GM18909 (cell line): ENCODE measurements at regions not wholly inside any gene's neighbourhood (a gene's known extent, or its start where the extent isn't known, plus 50 kb on each side); places are given as distances from the start of the nearest gene placed in this dataset.
A peak's percentile ranks its signal among the peaks of the same experiment; 100 is the strongest.

Experiments used
- ATAC-seq: cut with Tn5 transposase; IDR thresholded peaks from one replicate; pipeline ENCODE4 v1.9.1; 2021; ENCODE audit warnings: mild to moderate bottlenecking; ENCODE audit not compliant: unreplicated experiment, poor library complexity

DNA sequence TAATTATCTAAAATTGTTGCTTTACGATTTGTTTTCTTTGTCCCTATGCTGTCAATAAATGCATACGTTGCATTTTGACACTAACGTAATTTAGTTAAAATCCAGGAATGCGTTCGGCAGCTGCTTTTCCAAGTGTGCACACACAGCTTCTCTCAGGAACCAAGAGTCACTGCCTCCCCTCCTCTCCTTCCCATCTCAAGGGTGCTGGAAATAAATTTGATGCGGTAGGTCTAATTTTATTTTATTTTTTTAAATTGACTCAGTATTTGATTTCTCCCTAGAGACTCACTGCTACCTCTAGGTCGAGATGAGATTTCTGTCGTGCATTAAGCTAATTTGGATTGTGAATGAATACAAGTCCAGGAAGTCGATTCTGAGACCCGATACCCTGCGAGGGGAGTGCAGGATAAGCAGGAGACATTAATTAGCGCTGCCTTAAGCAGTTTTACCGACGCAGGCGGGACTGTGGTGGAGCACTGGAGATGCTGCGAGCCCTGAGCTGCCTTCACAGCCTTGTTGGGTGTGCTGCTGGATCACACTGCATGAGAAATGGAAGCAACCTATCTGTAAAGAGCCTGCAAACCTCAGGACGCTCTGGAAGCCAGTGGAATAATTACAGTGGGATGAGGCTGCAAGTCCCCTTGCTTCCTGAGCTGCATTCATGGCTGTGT is 381.2 kb downstream of the C6orf118 start:
- no peak for ATAC-seq

DNA sequence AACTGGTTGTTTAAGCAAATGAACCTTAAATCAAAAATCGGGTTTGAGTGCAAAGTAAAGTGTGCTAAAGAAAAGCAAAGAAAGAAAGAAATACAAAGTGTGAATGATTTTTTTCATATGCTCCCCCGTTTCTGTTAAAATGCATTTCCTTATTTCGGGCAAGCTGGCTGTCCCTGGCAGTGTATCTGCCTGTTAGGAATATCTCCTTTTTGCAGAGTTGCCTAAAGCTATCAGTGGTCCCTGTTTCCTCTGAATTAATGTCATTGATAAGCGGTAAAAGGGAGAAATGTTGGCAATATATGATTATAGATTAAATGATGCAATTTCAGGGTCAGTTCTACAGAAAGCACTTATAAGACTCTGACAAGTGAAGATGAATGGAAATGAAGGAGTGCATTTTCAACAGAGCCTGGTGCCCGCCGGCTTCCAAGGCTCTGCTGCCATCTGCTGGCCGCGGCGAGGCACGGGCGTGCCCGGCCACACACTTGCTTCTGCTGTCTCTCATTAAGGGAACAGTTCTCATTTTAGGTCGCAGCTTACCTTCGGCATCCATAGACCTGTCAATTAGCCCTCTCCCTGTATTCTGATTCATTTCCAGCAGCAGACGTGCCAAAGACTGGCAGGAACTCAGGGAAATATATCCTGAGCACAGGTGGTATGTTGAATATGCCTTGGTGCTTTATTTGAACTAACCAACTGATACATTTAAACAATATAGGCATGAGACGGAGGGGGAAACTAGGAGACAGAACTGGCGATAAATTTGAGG is 381.9 kb downstream of the C6orf118 start:
- ATAC-seq: peak; percentile 90

DNA sequence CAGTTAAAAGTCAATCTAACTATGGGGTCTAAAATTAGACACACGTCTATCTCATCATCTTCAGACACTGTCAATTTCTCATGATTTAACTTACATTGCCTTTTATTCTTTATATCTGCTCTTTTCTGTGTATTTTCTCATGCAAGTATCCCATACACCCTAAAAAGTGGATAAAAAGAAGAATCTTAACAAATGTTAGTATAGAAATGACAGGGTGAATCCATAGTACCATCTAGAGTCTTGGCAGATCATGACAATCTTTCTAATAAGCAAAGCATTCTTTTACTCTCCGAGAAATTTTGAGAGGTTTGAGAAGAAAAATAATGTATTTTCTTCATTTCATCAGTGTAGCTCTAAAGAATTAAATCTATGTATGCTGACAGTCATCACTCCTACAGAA is 382.7 kb downstream of the C6orf118 start:
- no peak for ATAC-seq

DNA sequence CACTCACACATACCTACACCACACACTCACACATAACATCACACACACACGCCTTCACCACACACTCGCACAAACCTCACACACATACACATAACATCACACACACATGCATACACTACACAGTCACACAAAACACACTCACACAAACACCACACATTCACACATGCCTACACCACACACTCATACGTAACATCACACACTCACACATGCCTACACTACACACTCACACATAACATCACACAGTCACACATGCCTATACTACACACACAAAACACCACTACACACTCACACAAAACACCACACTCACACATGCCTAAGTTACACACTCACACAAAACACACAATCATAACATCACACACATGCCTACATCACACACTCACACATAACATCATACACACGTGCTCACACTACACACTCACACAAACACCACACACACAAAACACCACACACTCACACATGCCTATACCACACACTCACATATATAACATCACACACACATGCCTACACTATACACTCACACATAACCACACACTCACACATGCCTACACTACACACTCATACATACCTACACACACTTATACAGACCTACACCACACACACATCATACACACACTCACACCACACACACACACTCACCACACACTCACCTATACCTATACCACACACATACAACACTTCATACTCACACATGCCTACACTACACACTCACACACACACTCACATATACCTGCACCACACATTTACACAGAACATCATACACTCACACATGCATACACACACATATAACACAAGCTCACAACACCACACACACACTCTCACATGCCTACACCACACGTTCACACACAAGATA is 383.5 kb downstream of the C6orf118 start:
- ATAC-seq: no peak

DNA sequence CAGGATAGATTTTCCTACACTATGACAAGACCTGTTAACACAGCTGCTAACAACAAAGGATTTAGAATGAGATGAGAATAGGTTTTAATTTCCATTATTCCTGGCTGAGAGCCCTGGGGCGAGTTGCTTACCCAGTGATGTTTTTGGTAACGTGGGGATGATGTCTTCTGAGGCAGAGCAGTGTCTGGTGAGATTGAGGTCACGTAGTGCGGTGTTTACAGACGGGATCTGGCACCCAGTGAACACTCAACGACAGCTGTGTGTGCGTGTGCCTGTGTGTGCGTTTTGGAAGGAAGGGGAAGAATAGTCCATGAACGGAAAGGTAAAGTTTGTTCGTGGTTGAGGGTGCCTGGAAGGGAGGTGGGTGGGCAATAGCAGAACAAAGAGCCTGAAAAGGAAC is 384.7 kb downstream of the C6orf118 start:
- ATAC-seq: no peak

DNA sequence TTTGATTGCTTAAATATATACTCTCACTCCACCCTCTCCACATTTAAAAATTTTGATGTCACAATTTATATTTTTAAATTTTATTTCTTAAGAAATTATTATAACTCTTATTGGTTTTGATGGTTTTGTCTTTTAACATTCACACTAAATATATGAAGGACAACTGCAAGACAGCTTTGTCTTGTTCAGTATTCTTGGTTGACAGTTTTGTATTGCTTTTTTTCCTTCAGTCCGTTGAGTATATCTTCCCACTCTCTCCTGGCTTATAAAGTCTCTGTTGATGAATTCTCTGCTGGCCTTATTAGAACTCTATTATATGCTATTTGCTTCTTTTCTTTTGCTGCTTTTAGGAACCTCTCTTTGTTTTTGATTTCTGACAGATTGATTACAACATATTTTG is 392.2 kb downstream of the C6orf118 start:
- no peak for ATAC-seq

DNA sequence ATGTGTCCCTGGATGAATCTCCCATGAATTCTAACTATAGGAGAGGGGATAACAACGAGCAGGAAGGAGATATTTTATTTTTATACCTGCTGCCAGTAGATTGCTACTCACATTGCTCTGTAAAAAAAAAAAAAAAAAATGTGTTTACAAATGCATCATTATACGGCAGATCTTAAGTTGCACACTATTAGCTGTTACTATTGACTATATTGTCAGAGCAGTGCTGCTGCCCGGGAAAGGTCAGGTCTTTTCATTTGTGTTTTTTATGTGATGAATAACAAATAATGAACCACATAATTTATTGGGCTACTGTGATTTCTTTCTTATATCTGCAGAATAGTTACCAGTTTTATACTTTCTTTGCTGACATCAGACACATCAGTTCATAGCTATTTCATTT is 393.3 kb downstream of the C6orf118 start:
- ATAC-seq: no peak

DNA sequence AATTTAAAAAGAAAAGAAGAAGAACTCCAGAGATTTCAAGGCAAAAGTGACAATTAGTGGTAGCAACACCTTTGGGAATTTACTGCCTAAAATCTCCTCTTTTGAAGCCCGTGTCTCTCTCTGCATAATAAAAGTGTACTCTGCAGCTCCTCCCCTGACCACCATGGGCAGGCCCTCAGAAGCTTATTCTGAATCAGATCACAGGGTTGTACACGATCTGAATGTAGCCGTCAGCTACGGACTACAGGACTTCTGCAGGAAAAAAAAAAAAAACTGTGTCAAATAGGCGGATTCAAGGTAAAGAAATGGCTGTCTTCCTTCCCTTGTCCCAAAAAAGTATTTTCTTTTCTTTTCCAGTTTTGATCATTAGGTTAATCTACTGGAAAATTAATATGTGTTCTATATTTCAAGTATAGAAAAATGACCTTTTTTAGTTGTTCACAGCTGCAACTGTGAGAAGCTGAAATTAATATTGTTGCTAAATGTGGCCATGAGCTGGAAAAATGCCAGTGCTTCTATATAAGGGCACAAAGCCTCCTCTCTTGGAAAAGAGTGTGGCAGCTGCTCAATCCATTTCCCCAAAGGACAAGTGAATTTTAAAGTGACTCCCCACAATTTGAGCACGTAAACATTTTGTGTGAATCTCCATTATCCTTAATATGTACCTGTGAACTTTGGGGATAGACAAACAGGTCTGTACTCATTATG is 397.4 kb downstream of the C6orf118 start:
- ATAC-seq: no peak

DNA sequence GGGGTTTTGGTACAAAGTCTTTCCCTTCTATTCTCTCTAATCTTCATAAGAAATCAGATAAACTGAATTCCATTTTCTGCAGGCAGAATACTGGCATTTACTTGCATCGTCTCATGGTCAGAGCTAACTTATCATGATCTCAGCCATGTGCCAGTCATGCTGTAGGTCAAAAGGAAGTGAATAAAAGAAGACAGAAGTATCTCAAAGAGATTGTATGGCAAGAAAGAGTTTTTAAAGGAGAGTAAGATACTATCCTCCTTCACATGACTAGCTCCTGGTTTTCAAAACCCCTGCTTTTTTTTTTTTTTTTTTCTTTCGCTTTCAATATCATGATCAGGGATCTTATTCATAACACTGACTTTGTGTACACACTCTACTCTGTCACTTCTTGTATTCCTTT is 398.3 kb downstream of the C6orf118 start:
- no peak for ATAC-seq

DNA sequence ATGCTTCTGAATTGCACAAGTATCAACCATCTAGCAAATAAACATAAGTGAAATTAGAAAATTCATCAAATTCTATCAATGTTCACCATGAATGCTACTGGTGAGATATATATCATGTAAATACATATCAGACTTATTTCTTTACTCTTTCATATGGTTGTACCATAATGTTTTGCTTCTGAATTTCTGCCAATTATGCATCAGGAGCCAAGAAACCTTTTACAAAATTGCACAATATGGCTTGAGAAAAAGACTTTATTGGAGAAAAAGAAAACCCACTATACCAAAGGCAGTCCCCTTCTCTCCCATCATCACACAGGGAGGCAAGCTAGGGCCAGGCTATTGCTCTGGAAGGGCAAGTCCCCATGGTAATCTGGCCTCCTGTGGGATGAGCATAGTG is 402.6 kb downstream of the C6orf118 start:
- no peak for ATAC-seq

DNA sequence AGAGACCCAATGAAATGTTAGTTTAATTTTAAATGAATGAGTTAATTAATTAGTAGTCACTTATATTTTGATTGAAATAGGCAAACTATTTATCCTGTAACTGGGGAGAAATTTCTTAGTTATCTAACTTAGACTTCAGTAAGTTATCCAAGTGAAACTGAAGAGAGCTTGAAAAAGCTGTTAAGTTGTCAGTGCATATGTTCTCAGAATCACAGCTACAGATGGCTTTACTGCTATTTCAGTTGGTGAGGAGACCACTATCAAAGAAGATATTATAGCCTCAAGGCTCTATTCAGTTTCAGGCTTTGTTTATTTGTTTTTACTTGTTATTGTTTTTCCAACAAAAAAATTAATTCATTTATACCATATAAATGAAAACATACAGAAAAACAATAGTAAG is 404.1 kb downstream of the C6orf118 start:
- no peak for ATAC-seq

DNA sequence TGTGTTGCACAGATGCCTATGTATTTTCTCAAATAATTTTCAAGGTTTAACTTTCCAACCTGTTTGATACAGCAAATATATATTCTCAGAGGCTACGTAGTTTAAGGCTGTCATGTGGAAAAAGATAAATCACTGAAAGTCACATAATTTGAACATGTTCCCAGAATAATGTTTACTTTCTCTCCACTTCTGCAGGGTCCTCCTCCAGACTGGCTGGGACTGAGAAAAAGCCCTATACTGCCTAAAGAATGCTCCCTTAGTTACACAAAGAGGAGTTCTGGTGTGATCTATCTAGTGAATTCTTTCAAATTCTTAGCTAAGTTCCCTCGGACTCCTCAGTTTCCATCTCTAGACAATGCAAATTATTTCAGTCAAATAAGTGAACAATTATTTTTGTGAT is 411.0 kb downstream of the C6orf118 start:
- no peak for ATAC-seq

DNA sequence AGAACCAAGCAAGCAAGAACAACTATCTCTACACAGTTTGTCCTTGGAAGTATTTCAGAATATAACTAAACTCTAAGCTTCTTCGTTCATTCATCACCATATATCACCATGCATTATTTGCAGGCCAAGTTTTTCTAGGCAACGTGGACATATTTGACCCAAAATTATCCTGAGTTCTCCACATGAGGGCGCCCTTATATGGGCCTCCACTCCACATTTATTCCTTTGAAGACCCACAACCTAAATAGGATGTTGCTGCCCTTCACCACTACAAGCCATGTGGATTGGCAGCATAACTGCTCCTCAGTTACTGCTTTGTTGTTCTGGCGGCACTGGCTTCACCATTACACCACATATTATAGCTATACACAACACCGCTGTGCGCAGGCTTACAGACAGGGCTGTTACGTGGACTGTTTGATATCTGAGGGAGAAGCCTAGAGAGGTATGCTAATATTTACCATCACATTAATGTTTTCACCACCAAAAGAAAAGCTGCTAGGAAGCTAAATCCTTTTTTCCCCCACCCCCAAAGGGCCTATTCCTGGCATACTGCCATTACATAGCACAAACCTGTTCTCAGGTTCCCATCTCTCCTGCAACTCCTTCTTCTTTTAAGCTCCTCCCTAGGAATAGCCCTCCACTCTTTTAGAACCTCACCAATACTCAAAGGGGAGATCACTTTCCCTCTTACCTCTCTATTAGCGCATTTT is 411.7 kb downstream of the C6orf118 start:
- no peak for ATAC-seq

DNA sequence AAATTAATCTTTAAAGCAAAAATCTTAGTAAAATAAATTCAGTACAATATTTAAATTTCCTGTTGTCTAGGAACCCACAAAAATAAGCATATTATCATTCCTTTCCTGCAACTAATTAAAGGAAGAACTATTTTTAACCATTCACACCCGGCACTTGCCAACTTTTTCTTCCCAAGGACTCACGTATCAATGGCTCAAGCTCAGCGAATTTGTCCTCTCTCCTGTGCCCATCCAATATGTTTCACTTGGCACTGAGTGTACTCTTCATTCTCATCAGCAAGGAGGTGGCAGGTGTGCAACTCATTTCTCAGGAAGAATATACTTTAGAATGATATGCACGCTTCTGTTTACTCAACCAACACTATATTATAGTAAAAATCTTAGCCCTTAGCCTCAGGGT is 419.4 kb downstream of the C6orf118 start:
- ATAC-seq: no peak

DNA sequence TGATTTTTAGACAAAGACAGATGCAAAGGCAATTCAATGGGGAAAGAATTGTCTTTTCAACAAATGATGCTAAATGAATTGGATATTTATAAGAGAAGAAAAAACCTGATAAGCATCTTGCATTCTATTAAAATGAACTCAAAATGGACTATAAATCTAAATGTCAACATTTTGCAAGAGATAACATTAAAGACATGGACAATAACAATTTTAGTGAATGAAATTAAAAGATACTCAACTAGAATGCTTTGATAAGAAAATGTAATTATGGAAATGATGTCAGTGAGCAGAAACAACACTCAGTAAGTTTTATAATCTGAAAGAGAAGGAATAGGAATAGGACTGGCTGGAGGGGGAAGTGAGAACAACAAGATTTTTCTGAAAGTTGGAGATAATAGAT is 421.7 kb downstream of the C6orf118 start:
- ATAC-seq: no peak

DNA sequence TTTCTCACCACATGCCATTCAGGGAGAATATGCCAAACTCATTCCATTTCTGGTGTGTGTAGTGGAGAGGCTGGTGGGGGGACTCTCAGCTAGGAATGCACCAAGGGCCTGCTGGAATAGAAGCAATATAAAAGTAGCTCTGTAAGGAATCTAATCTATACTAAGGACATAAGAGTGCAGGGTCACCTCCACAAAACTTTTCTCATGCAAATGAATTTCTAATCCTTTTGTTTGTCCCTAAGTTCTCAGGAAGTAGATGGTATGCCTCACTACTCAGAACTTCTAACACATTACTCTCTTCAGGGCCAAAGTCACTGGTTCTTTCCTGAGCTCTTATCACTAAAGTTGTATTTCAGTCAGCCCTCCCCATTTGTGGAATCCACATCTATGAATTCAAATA is 427.2 kb downstream of the C6orf118 start:
- no peak for ATAC-seq

DNA sequence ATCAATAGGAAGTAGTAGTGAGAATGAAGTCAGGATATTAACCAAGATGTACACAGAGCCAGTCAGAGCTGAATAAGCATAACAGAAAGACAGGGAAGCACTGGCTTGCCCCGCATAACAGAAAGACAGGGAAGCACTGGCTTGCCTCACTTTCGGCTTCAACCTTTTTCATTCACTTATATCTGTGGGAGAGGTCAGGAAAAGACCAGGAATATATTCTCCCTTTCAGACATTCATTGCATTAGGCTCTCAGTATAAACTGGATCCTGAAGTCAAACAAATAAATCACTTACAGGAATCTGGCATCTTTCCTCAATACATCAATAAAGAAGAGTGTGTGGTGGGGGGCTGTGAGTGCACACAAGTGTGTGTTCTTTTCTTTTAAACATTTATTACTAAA is 437.6 kb downstream of the C6orf118 start:
- ATAC-seq: no peak

DNA sequence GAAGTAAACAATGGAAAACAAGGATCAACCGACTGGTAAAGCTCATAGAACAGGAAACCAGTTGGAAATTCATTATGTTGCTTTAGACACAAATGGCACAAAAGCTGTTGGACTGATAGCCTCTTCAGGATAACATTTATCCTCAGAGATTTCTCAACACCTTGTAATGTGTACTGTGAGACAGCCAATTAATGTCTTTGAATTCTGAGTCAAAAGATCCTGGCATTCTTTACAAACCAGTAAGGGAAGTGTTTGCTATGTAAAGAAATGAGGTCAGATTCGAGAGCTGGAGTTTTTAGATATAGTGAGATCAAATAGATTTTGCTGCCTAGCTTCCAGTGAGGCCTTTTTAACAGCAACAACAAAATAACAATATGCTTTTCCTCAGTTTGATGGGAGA is 439.2 kb downstream of the C6orf118 start:
- no peak for ATAC-seq

DNA sequence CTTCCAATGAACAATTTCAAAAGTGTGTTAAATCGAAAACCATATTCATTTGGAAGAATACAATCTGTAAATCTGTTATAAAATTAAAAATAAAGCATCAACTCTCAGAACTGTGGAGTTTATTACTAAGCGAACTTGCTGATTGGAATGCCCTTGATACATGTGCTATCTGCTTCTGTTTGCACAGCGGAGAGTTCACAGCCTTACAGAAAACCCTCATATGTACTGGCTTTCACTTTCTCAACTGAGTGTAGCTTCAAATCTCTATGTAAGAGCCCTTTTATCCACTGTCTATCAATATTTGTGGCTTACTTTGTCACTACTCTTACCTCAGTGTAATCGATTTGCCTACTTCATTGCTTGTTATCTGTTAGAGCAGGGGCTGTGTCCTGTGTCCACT is 447.4 kb downstream of the C6orf118 start:
- no peak for ATAC-seq

DNA sequence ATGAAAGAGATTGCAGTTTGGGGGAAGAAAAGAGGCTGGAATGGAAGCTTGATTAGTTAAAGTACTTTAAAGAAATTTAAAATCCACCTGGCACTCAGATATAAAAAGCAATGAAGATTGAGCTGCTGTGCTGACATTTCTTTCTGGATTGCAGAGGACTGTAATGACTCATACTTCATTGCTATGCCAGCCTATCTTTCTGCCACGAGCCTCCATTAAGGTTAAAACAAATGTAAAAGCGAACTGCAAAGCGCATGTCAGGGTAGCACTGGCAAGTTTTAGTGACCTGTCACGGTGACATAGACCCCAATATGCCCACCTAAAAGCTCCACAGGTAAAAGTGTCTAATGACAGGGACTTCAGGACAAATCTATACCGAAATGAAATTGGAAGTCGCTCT is 449.6 kb downstream of the C6orf118 start:
- ATAC-seq: no peak
